ENCODE measurements at regions not wholly inside any gene's neighbourhood (a gene's known extent, or its start where the extent isn't known, plus 50 kb on each side); places are given as distances from the start of the nearest gene placed in this dataset.

GRCh38 chr16:51349626-51350025, 198.6 kb upstream of the SALL1 start:
- no peak for DNase-seq

- no peak for DNase-seq
Measured at GRCh38 chr16:51343411-51343810, 192.3 kb upstream of the SALL1 start.

- no peak for DNase-seq
Measured at GRCh38 chr16:51341204-51341603, 190.1 kb upstream of the SALL1 start.

- DNase-seq: no peak
Measured at GRCh38 chr16:51337662-51338061, 186.6 kb upstream of the SALL1 start.

- DNase-seq: no peak
Measured at GRCh38 chr16:51328733-51329132, 177.7 kb upstream of the SALL1 start.

- peak; percentile 23 for DNase-seq
Measured at GRCh38 chr16:51327001-51327400, 175.9 kb upstream of the SALL1 start.

GRCh38 chr16:51326131-51326856, 175.2 kb upstream of the SALL1 start:
- peak; percentile 28 for DNase-seq

GRCh38 chr16:51321251-51321650, 170.2 kb upstream of the SALL1 start:
- no peak for DNase-seq

- DNase-seq: no peak
Measured at GRCh38 chr16:51317575-51317974, 166.5 kb upstream of the SALL1 start.

- DNase-seq: no peak
Measured at GRCh38 chr16:51313198-51313597, 162.1 kb upstream of the SALL1 start.

GRCh38 chr16:51312363-51313150, 161.5 kb upstream of the SALL1 start:
- peak; percentile 17 for DNase-seq

GRCh38 chr16:51310159-51310558, 159.1 kb upstream of the SALL1 start:
- no peak for DNase-seq

GRCh38 chr16:51306886-51307595, 156.0 kb upstream of the SALL1 start:
- DNase-seq: no peak

GRCh38 chr16:51306116-51306515, 155.0 kb upstream of the SALL1 start:
- DNase-seq: no peak

GRCh38 chr16:51305337-51305736, 154.3 kb upstream of the SALL1 start:
- no peak for DNase-seq

GRCh38 chr16:51302042-51302441, 151.0 kb upstream of the SALL1 start:
- DNase-seq: no peak

GRCh38 chr16:51298800-51299199, 147.7 kb upstream of the SALL1 start:
- DNase-seq: no peak

GRCh38 chr16:51290442-51291285, 139.6 kb upstream of the SALL1 start:
- DNase-seq: no peak

- DNase-seq: no peak
Measured at GRCh38 chr16:51289336-51289735, 138.3 kb upstream of the SALL1 start.

GRCh38 chr16:51287121-51287755, 136.2 kb upstream of the SALL1 start:
- no peak for DNase-seq

GRCh38 chr16:51286272-51286671, 135.2 kb upstream of the SALL1 start:
- DNase-seq: no peak

- DNase-seq: peak; percentile 17
Measured at GRCh38 chr16:51276336-51276735, 125.3 kb upstream of the SALL1 start.
